ENCODE measurements at regions not wholly inside any gene's neighbourhood (a gene's known extent, or its start where the extent isn't known, plus 50 kb on each side); places are given as distances from the start of the nearest gene placed in this dataset.

DNA sequence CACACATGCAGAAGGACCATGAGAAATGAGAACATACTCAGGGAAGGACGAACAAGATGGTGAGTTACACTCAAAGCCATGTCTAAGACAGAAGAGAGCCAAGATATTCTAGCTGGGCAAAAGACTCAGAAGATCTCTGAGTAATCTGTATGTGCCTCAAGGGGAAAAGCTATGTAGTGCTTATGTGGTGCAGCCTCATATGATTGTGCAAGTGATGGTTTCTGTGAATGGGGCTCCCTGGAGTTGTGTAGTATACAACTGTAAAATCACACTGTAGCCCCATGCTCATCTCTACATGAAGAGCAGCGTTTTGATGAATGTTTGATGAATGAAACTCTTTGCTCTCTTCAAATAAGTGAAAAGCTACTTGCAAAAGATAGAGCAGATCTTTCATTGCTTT is 57.5 kb downstream of the OSR1 start:
- no peak for DNase-seq

DNA sequence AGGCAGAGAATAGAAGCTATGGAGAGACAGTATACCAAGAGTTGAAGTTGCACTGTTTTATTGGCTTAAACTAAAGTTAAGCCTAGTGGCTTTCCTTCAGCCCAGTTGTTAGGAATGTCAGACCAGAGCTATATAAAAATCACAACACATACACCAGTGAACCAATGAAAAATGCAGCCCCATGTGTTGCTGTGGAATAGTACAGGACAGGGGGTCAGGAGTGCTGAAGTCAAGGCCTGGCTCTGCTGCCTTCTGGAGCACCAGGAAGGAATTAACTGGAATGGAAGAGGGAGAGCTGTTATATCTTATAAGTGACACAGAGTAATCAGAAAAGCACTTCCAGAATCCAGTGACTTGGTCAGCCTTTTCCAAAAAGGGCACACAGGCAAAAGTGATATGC is 58.9 kb downstream of the OSR1 start:
- no peak for DNase-seq

DNA sequence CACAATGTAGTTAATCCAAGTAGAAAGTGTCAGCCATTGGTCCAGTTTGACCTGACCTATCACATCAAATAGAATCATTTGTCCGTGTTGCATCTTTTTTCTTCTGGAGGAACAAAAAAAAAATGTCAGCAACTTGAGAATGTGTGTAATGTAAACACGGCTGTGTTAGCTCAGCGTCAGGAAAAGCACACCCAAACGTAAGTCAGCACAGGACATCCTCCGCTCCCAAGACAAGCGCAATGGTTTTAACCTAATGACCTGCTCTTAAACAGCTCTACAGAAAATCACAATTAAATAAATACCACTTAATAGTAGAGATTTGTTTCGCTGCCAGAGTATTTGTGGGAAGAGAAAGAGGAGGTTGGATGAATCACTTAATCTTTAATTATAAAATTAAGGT is 59.4 kb downstream of the OSR1 start:
- DNase-seq = no peak

- DNase-seq = no peak
Measured at GRCh38 chr2:19297716-19298115, 60.7 kb downstream of the OSR1 start.

DNA sequence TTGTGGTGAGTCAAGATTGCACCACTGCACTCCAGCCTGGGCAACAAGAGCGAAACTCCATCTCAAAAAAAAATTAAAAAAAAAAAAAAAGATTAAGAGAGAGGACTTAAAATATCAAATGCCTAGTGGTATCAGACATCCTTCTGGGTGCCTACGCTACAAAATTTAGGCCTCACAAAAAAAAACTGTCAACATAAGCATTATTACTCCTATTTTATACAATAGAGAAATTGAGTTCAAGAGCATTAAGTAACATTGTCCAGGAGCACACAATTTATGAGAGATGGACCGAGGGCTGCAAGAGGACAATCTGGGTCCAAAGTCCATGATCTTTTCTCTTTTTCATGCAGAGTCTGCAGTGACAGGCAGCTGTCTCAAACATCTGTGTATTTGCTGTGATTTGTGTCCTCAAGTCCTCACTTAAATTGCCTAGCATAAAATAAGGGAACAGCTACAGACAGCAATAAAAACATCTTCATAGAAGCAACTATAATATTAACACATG is 62.4 kb downstream of the OSR1 start:
- DNase-seq = no peak

DNA sequence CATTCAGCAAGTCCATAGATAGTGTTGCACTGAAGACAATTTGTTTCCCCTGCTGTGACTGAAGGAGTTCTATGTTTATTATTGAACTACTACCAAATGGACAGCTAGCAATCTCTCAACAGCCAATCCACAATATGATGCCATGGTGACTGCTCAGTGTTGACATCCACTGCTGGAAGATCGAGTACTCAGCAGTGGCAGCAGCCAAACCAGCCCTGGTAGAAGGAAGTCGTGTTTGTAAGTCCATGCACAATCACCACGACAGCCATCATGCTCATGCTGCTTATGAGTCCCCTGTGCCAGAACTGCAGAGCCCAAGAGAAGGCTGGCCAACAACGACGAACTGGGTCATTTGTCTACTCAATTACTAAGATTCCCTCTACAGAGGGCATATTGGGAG is 66.4 kb downstream of the OSR1 start:
- DNase-seq = no peak

DNA sequence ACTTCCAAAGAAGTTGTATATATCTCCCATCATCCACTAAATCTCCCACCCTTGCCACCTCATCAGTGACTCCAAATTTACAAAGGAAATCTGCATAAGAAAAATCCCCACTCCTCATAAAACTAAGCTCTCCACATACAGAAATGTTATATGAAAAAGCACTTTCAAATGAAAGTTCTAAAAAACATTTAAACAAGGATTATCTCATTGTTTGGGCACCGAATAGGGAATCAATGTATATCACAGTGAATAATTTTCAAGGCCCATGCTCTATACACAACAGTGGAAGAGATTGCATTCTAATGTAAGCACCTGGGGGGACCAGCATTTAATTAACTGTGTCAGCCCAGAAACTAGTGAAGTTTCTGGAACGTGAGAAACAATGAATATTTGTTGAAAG is 70.1 kb downstream of the OSR1 start:
- DNase-seq = no peak

GRCh38 chr2:19287324-19287723 is 71.1 kb downstream of the OSR1 start:
- DNase-seq = no peak

DNA sequence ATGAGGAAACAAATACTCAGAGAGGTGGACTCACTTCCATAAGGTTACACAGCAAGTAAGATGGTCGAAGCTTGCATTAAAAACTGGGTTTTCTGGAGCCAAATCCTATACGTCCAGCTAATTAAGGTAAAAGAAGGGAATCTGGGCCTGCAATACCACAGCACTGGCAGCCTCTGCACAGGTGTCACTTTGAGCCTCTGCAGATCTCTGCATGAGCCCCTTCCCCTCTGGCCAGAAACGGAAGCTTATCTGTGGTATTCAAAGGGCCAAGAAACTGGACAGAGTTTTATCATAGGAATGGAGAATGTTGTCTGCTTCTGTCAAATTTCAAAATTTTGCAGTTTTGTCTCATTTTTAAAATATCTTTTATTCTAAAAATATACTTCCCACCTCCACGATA is 76.1 kb downstream of the OSR1 start:
- no peak for DNase-seq

DNA sequence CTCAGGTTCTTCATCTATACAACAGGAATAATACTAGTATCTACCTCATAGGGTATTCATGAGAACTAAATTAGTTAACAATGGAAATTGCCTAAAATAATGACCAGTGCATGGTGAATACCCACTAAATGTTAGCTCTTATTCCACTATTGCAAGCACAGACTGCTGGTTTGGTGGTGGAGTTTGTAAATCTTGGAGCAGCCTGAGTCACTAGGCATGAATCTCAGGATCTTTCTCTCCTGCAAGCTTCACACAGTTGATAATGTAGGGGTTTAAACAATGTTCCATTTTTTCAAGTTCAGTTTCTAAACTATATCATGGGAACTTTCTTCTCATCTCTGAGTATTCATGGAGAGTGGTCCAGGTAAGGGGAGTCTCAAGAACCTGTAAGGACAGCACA is 84.0 kb downstream of the OSR1 start:
- no peak for DNase-seq

GRCh38 chr2:19272941-19273470 is 85.4 kb downstream of the OSR1 start:
- no peak for DNase-seq

- no peak for DNase-seq
Measured at GRCh38 chr2:19272039-19272438, 86.4 kb downstream of the OSR1 start.

- DNase-seq = no peak
Measured at GRCh38 chr2:19264852-19265251, 93.6 kb downstream of the OSR1 start.

- no peak for DNase-seq
Measured at GRCh38 chr2:19262150-19262549, 96.3 kb downstream of the OSR1 start.

DNA sequence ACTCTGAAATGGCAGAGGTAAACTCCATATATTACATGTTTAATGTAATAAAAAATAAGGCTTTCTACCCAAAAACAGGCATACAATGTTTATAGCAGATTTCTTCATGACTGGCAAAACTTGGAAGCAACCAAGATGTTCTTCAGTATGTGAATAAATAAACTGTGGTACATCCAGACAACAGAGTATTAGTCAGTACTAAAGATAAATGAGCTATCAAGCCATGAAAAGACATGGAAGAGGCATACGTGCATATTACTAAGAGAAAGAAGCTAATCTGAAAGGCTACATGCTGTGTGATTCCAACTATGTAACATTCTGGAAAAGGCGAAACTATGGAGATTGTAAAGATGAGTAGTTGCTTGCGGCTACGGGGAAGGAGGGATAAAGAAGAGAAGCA is 97.4 kb downstream of the OSR1 start:
- DNase-seq = no peak

DNA sequence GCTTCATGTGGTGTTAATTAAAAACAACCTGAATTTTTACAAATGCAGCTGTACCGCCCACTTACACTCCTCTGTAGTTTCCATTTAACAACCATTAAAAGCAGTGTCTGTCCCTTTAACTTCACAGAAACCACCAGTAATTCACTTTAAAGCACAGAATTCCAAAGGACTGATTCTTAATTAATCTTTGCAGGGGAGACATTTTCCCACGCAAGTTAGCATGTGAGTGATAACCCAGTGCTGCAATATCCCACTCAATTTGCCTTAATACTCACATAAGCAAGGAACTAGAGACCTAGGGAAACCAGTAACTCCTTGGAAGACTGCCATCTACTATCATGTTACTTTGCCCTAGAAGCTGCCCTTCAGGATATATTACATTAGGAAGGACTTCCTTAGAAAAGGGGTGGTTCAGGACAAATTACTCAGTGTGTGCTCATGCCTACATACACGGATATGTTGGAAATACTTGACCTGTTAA is 102.3 kb downstream of the OSR1 start:
- no peak for DNase-seq

- DNase-seq = no peak
Measured at GRCh38 chr2:19255481-19255880, 102.9 kb downstream of the OSR1 start.

GRCh38 chr2:19251554-19251953 is 106.9 kb downstream of the OSR1 start:
- no peak for DNase-seq

GRCh38 chr2:19250906-19251305 is 107.5 kb downstream of the OSR1 start:
- DNase-seq = no peak

DNA sequence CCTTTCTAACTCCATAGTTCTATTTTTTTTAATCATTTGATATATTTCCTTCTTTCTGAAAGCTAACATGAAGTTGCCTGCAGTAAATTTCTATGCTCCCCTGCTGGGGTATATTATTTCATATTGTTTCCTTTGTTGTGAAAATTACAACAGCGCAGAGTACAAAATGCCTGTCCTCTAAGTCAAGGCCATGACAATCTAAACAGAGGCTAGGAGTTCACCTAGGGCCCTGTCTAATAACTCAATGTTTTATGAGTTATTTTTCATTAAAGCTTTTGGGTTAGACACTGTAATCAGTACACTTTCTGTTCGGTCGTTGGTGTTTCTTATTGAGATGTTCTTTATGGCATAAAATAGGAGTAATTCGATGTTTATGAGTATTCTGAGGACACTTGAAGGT is 111.2 kb downstream of the OSR1 start:
- no peak for DNase-seq

- no peak for DNase-seq
Measured at GRCh38 chr2:19246496-19246895, 111.9 kb downstream of the OSR1 start.

DNA sequence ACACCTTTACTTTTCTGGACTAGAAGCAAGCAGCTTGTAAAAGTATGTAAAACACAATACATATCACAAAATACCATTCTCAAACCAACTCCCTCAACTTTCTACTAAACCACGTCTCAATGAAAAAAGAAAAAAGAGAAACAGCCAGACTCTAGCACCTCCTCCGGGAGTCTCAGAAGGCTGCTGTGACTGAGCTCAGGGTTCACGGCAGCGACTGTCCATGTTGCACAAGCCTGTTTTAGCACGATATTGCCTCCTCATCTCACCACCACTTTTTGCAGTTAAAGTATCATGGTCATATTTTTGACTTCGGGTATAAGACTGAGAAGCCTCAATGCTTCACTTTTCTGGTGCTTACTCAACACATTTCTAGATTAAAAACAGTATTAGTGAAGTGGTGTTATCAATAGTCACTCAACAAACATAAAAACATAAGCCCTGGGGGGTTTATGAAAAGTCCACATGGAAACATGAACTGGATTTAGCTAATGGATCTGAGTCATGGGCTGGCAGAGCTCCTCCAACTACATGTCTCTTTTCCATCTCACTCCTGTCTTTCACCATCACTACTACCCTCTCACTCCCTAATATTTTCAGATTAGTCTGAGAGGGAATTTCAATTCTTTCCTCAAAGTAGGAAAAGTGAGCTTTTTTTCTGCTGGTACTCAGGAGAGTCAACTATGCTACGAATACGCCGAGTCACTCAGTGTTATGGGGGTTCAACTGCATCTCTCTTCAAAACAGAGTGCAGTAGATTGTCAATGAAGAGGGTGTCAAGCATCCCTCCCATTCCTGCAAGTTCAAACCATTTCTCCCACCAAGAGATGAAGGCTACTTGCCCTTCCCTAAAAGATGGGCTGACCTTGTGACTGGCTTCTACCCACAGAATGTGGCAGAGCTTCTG is 113.7 kb downstream of the OSR1 start:
- no peak for DNase-seq

DNA sequence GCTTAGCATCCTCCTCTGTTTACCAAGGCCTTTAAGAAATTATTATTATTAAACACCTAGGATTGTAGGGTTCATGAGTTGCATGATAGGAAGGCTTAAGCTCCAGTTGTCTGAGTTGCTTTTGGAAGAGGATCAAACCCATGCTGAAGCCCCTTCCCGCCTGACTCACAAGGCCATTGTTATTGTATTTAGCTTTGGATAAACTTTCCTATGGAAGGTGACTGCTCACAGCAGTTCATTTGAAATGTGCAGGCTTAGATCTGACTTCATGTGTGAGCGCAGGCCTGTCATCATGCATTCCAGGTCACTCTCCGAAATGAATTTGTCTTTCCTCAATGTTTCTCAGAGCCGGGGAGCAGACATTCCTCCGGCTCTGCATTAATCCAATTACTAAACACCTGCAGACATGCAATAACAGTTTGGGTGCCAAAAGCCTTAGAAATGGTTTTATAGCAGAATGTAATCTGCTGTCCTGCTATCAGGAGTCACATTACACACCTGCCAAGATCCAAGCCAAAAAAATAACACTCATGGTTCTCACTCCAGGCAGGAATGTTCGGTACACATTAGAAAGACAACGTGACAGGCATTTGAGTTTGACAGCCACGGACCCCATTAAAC is 119.9 kb downstream of the OSR1 start:
- no peak for DNase-seq

GRCh38 chr2:19235308-19235707 is 123.1 kb downstream of the OSR1 start:
- no peak for DNase-seq
